HUDEP-2 (cell line): ENCODE measurements at regions not wholly inside any gene's neighbourhood (a gene's known extent, or its start where the extent isn't known, plus 50 kb on each side); places are given as distances from the start of the nearest gene placed in this dataset.

Source experiments
- DNase-seq, 76 experiments: peaks; one replicate each; lab custom pipeline; 2025; ENCODE audit not compliant: unreplicated experiment in 76 of 76; lab: John Stamatoyannopoulos, UW

DNA sequence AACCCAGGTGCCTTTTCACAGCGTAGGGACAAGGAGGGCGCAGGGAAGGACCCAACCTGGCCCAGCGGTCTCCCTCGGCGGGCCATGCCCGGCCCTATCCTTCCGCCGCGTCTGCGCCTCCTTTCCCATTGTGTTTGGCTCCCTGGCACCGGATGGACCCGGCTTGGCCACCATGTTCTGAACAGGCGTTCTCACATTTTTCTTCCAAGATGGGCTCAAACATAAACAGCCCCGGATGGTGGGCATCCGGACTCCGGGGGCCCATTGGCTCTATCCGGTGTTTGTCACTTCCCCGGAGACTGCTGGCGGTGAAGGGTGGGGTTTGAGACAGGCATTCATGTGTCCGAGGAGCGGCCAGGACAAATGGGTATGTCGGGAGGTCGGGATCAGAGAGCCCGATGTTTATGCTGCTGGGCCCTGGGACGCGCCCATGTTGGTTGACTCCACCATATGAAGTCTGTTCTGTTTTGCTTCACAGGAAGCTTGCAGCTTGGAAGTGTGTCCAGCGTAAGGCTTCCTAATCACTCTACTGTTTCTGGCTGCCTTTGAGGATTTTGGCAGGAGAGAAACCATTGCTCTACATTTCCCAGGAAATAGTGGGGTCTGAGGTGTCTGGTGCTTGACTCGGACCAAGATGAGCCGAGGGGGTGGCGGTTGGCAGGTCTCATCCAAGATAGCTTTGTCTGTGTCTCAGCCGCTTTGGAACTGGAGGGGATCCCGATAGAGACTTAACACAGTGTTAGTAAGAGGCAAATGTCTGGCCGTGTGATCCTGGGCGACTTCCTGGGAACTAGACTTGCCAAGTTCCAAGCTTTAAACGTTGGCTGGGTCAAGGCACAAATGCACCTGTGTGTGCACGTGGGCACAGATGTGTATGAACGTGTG lies 188.3 kb downstream of the IRF8 start:
- DNase-seq = no peak

DNA sequence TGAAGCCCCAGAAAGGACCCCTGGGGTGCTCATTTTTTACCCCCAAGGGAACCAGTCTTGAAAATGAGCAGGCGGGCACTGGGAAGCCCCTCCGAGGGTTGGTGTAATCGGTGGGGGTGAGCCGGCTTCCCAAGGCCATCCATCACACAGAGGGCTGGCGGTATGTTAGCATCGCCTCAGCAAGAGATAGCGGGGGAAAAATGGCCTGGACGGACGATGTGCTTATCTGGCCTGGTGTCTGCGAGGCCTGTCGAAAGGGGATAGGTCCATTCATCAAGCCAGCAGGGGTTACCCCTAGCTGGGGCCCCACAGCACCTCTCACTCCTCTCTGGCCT lies 188.9 kb downstream of the IRF8 start:
- DNase-seq = no peak

DNA sequence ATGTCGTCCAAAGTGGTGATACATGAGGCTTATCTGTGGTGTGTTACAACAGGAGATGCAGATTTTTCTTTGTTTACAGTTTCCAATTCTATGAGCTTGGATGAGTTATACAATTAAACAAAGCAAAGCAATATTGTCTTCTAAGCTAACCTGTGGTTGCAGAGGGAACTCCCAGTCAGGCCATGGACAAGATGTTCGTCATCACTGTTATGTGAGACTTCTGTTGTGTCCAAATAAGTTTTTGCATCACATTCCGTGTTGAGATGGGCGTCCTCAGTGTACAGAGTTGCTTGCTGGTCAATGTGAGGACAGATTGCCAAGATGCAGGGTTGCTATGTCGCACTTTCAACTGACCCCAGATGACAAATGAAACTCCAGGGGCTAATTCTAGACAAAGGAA lies 189.3 kb downstream of the IRF8 start:
- DNase-seq = no peak

DNA sequence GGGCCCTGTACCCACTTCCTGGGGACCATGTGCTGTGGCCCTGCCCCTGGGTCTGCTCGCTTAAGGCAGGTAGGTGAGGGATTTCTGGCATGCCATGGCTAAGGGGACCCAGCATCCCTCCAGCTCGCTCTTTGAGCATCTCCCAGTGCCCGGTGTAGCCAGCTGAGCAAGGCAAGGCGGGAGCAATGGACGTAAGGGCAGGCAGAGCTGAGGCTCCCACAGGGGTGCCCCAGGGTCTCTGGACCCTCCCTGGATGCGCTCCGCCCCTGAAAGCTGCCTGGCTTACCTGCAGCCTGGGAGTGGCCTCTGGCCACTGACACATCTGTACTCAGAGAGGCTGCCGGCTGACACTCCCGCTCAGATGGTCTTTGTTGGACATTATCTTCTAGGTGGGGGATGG lies 189.9 kb downstream of the IRF8 start:
- DNase-seq = no peak

DNA sequence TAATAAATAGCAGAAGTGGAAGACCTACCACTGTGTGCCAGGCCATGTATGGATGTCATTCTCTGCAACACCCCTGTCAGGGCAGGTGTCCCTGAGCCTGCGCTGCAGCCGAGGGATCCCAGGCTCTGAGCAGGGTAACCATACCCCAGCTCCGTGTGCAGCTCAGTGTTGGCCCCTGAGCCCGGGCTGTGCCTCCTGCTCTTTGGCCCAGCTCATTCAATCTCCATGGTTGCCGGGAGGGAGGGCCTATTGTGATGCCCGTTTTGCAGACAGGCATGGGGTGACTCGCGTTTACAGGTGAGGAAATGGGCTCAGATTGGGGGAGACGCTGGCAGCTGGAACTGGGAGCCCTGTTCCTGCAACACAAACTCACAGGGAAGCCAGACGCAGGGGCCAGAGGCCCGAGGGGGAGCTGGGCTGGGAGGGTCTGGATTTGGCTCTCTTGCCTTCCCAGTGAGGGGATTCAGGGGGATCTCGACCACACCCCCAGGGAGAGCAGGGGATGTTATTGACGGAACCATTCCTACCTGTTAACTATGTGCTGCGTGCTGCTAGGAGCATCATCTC lies 190.5 kb downstream of the IRF8 start:
- no peak for DNase-seq

DNA sequence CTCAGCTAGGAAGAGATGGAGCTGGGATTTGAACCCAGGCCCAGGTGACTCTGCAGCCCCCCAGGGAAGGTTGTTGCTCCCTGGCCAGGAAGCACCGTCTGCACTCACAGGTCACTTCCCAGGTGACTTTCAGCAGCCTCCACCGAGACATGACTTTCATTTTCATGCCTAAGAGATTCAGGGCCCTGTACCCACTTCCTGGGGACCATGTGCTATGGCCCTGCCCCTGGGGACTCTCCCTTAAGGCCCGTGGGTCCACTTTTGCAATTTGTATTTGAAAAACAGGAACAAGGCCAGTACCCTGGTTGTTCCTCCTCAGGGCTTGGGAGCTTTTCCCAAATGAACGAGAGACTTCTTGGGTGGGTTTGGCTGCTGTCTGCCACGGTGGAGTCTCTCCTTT lies 191.0 kb downstream of the IRF8 start:
- DNase-seq = no peak

DNA sequence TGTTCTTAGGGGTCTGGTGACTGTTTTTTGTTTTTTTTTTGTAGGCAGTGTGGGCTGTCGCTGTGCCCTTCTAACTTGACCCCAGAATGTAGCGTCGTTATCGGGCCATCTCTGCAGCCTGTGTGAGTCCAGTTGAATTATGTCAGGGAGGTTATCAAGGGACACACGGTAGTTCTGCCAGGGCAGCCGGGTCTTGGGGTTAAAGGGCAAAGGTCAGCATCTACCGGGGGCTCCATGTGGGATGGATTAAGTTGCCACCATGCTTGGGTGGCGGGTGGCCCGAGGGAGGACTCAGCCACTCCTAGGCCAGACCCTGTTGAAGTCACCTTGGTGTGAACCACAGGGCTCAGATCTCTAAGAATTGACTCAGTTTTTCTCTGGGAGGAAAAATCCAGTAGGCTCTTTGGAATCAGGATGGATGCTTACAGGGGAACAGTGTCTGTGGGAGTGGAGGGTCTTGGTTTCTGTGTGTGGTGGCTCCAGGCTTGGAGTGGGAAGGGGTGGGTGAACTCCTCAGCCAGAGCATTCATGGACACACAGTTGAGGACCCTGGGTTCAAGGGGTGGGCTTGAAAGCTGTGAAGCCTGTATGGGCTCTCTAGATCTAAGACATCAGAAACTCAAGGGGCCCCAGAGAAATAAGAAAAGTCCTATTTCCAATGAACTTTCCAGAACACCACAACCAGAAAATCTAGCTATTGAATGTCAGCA lies 191.7 kb downstream of the IRF8 start:
- no peak for DNase-seq

DNA sequence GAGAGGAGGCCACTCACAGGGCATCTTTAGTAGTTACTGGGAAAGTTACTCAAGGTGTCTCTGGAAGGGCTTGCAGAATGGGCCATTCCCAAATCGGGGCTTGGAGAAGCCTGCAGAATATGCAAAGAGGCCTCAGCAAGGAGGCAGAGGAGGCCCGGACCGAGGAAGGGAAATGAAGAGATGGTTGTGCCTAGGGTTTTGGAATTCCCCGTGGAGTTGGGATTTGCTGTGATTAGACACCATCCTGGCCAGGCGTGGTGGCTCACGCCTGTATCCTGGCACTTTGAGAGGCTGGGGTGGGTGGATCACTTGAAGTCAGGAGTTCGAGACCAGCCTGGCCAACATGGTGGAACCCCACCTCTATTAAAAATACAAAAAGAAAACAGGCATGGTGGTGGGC lies 193.0 kb downstream of the IRF8 start:
- no peak for DNase-seq

DNA sequence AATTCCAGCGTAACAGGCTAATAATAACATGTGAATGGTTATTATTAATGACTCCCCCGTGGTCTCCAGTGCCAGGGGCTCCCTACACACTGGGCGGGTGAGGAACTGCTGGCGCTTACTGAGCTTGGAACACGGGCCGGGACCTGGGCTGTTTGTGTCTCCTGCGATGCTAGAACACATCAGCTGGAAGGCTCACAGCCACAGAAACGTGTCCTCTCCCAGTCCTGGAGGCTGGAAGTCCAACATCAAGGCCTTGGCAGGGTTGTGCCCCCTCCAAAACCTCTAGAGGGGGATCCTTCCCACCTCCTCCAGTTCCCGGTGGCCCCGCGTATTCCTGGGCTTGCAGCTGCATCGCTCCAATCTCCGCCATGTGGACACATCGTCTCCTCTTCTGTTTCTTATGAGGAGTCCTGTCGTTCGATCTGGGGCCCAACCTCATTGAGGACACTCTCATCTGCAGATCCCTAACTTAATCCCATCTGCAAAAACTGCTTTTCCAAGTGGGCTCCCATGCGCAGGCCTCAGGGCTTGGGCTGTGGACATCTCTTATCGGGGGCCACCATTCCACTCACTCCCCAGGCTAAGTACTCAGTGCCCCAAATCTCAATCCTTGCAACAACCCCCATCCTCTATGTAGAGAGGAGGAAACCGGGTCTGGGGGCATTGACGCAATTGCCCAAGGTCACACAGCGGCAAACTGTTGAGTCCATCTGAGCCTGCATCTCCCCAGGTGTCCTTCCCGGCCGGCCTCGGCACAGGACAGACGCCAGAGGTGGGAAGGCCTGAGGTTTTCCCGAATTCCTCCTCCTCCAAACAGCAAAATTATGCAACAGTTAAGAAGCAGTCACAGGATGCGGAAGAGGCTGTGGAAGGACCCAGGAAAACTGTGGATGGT lies 193.9 kb downstream of the IRF8 start:
- DNase-seq = no peak

DNA sequence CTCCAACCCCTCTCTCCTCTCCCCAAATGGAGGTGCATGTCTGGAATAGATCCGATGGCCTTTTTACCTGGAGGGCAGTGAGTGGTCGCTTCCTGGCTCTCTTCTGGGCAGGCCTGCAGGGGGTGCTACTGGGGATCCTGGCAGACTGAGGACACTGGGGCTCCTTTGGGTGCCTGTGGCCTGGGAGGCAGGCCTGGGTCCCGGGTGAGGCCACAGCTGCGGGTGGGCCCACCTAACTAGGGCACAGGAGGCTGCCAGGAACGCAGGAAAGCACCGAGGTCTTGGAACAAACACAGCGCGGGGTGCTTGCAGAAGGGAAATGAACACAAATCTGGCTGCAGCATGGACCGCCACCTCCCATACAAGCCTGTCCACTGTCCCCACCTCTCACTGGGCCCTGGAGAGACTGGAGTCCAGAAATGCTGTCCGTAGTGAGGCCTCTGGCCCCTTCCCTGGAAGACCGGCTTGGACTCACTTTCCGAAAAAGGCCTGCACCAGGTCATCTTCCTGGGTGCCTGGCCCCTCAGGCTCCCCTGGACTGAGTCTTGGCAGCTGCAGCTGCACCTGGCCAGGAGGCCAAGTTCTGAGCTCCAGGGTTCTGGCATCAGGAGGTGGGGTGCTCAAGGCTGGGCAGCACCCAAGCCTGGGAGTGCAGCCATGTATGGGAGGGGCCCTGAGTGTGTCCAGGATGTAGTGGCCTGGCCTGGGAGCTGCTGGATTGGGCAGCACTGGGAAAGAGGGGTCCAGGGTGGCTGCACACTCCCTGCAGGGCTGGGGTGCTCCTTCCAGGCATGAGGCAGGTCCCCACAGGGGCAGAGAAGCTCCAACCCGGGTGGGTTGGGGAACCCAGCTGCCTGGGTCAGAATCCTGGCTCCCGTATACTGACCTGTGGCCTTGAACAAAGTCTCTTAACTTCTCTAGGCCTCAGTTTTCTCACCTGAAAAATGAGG lies 195.1 kb downstream of the IRF8 start:
- DNase-seq = no peak

DNA sequence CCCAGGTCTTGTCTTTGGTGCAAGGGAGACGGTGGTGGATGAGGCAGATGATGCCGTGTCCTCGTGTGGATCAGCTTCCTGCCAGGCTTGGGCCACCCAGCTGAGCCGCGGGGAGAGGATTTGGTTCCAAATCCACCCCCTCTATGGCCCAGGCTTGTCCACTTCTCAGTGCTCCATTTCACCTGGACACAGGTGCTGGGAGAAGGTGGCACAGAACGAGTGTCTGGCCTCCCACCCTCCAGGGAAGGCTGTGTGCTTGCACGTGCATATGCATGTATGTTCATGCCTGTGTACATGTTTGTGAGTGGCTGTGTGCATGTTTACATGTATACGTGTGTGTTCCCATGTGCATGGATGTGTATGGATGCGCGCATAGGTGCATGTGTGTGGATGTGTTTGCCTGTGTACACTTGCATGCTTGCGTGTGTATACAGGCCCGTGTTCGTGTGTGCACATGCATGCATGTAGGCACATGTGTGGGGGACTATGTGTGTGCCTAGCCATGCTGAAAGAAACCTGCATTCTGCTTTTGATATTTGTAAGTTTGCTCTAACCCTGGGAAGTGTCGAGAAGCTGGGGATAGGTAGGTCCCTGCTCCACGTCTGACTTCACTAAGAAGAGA lies 196.3 kb downstream of the IRF8 start:
- DNase-seq = no peak

DNA sequence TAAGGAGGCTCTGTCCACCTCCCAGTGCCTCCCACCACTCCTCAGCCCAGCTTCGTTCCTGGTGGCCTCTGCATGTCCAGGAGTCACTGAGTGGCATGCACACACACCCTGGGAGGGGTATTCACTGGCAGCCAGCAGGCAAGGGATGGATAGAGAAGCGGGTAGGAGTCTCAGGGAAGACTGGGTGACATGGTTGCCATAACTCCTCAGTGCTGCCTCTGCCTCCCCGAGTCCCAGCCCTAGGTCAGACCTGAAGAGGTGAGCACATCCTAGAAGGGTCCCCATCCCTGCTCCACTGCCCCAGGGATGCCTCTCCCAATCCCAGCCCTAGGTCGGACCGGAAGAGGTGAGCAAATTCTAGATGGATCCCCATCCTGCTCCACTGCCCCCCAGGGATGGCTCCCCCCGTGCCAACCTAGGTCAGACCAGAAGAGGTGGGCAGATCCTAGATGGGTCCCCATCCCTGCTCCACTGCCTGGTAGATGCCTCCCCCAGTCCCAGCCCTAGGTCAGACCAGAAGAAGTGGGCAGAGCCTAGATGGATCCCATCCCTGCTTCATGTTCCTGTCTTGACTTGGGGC lies 197.0 kb downstream of the IRF8 start:
- no peak for DNase-seq

DNA sequence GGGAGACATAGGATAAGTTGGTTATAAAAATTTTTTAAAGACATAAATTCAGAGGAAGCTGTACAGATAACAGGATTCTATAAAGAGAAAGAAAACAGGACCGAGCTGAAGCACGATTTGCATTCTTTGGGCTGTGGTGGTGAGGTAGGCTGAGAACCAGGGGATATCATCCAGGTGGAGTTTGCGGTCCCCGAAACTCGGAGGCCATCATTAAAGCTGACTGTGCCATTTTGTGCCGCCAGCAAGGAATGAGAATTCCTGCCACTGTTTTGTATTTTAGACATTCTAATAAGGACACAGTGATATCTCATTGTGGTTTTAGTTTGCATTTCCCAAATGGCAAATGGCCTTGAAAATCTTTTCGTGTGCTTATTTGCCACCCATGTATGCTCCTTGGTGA lies 197.9 kb downstream of the IRF8 start:
- no peak for DNase-seq

DNA sequence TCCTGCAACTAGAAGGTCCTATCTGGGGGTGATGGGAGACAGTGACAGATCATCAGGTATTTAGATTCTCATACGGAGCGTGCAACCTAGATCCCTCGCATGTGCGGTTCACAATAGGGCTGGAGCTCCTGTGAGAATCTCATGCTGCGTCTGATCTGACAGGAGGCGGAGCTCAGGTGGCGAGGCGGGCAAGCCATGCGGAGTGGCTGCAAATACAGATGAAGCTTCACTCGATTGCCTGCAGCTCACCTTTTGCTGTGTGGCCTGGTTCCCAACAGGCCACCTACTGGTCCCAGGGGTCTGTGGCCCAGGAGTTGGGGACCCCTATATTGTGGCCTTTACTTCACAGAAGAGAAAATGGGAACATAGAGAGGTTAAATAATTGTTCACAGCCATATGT lies 200.4 kb downstream of the IRF8 start:
- no peak for DNase-seq

DNA sequence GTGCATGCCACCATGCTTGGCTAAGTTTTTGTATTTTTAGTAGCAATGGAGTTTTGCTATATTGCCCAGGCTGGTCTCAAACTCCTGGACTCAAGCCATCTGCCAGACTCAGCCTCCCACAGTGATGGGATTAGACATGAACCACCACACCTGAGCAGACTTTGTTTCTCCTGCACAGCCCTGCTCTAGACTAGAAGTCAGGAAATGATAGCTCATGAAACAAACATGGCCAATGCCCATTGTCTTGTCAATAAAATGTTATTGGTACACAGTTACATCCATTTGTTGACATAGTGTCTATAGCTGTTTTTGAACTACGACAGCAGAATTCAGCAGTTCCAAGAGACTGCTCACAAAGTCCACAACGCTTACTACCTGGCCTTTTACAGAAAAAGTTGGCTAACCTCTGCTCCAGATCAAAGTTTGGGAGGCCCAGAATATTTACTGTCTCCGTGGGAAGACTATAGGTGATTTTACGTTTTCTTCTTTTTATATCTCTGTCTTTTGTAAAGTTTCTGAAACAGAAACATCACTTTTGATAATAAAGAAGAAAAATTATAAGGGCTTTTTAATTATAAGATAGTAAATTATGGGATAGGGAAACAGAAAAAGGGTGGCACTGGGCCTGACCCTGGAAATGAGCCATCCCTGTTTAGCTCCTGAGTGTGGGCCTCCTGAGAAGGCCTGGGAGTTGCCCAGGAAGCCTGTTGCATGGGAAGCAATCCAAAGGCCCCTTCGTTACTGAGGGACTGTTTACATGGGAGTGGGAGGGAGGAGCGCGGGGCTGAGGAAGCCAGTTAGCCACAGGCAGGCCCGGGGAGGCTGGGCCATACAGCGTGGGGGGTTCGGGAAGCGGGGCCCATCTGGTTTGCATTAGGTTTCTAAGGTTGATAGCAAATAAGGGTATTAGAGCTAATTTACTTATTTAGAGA lies 201.5 kb downstream of the IRF8 start:
- no peak for DNase-seq

DNA sequence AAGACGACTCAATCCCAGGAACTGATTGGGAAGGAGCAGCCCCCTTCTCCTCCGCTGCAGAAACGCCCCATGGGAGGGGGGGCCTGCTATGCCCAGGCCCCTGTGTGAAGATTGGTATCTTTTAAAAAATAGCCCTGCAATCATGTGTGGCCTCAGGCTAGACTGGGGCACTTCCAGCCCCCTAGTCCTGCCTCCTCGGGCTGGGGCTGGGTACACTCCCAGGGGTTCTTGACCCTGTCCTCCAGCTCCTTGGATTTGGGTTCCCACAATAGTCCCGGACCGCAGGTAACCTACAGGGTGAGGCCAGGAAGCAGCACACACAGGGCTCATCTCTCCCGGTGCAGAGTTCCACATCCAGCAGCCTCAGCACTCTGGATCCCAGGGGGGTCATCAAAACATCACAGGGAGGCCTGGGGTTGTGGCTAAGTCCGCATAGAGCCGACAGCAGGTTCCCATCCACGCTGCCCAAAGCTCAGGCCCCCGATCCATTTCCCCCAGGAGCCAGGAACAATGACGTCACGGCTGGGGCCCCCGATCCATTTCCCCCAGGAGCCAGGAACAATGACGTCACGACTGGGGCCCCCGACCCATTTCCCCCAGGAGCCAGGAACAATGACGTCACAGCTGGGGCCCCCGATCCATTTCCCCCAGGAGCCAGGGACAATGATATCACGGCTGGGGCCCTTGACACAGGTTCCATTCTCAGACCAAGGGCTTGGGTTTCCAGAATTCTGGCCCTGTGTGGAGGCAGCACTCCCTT lies 202.4 kb downstream of the IRF8 start:
- no peak for DNase-seq

DNA sequence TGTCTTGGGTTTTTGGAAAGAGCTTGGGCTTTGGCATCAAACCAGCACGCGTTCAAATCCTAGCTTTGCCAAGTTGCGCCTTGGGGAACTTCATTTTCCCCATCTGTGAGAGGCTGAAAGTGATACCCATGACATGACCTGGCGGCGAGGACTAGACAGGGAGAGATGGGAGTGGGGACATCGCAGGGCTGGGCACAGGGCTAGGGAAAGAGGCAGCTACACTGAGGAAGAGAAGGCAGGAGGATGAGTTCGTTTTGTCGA lies 202.9 kb downstream of the IRF8 start:
- no peak for DNase-seq

DNA sequence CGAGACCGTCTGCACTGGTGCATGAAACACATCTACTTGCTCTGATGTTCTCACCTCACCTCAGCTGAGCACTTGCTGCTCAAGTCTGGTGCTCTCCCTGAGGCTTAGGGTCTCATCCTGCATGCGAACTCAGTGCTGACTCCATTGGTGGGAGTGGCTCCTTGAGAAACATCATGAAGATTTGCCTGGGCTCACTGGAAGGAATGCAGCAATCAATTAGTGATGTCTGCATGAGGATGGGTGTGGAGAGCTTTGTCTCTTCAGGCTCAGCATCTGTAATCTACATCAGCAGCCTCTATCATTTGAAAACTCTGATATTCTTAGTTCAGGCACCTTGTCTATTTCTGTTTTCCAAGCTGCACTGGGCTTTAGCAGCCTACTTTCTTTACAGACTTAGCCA lies 204.4 kb downstream of the IRF8 start:
- no peak for DNase-seq
